ENCODE measurements at regions not wholly inside any gene's neighbourhood (a gene's known extent, or its start where the extent isn't known, plus 50 kb on each side); places are given as distances from the start of the nearest gene placed in this dataset.

DNA sequence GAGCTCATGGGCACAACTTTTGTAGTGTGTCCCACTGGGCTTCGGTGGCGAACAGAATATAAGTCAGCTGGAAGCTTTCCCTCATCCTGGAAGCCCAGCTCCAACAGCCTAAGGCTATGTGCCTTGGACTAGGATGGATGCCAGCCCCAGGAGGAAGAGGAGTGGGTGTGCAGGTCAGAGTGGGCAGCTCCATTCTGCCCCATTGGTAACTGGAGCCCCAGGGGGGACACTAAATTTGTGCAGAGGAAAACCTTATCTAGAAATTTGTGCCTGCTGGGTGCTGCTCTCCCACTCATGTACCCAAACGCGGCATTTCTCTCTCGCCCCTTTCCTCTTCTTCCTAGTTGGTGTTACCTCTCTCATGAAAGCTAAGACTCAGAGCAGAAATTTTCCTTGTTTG, 253.9 kb upstream of the MAN1A1 start:
- CTCF ChIA-PET = no interaction called here

GRCh38 chr6:119602215-119603178, 252.9 kb upstream of the MAN1A1 start:
- TF ChIP-seq EZH2 (IDR thresholded peaks at IDR 0.05; ENCODE audit: borderline replicate concordance, low read depth, low read length, poor library complexity, severe bottlenecking) = no peak
- TF ChIP-seq, protein P1, sequence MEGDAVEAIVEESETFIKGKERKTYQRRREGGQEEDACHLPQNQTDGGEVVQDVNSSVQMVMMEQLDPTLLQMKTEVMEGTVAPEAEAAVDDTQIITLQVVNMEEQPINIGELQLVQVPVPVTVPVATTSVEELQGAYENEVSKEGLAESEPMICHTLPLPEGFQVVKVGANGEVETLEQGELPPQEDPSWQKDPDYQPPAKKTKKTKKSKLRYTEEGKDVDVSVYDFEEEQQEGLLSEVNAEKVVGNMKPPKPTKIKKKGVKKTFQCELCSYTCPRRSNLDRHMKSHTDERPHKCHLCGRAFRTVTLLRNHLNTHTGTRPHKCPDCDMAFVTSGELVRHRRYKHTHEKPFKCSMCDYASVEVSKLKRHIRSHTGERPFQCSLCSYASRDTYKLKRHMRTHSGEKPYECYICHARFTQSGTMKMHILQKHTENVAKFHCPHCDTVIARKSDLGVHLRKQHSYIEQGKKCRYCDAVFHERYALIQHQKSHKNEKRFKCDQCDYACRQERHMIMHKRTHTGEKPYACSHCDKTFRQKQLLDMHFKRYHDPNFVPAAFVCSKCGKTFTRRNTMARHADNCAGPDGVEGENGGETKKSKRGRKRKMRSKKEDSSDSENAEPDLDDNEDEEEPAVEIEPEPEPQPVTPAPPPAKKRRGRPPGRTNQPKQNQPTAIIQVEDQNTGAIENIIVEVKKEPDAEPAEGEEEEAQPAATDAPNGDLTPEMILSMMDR (conservative IDR thresholded peaks at IDR 0.05; ENCODE audit: low read depth, low read length) = no peak
- no peaks in the 10 kb centered on the region for H3K36me3 ChIP-seq (ENCODE audit: insufficient read depth, low read length, poor library complexity, severe bottlenecking)
- no peak overlapping the region for H3K4me3 ChIP-seq (ENCODE audit: low read depth, low read length, poor library complexity, severe bottlenecking)
- BruUV-seq (replicated peaks) = no TSS peak
- ChIA-PET CTCF (no interaction called here), POLR2A (ENCODE audit: low non-redundant PET) (no interaction called here)
- H3K27ac ChIP-seq (ENCODE audit: low read depth, low read length, poor library complexity, severe bottlenecking) = no peak overlapping the region
- H3K9me3 ChIP-seq (ENCODE audit: low read depth, low read length, poor library complexity, severe bottlenecking) = no peaks in the 10 kb centered on the region
- H3K27me3 ChIP-seq (replicated peaks; ENCODE audit: insufficient read depth, low read depth, low read length, poor library complexity) = no peaks in the 10 kb centered on the region
- H3K4me1 ChIP-seq (ENCODE audit: insufficient read depth, low read length, poor library complexity, severe bottlenecking) = no peaks in the 10 kb centered on the region
- DNase-seq (ENCODE audit: low spot score) = no peak
- intact Hi-C loops (cut with micrococcal nuclease; ENCODE audit: unreplicated experiment) = no loop called here

More for the DNA sequence above, 253.9 kb upstream of the MAN1A1 start:
- no peaks in the 10 kb centered on the region for H3K9me3 ChIP-seq (ENCODE audit: low read depth, low read length, poor library complexity, severe bottlenecking)
- DNase-seq (ENCODE audit: low spot score) = no peak
- no peaks in the 10 kb centered on the region for H3K4me1 ChIP-seq (ENCODE audit: insufficient read depth, low read length, poor library complexity, severe bottlenecking)
- intact Hi-C loops (cut with micrococcal nuclease; ENCODE audit: unreplicated experiment) = no loop called here
- no peaks in the 10 kb centered on the region for H3K36me3 ChIP-seq (ENCODE audit: insufficient read depth, low read length, poor library complexity, severe bottlenecking)
- no peak overlapping the region for H3K4me3 ChIP-seq (ENCODE audit: low read depth, low read length, poor library complexity, severe bottlenecking)
- no TSS peak for BruUV-seq (replicated peaks)
- no peaks in the 10 kb centered on the region for H3K27me3 ChIP-seq (replicated peaks; ENCODE audit: insufficient read depth, low read depth, low read length, poor library complexity)
- POLR2A ChIA-PET (ENCODE audit: low non-redundant PET) = no interaction called here
- no peak overlapping the region for H3K27ac ChIP-seq (ENCODE audit: low read depth, low read length, poor library complexity, severe bottlenecking)
- TF ChIP-seq, protein P1 (conservative IDR thresholded peaks at IDR 0.05; ENCODE audit: low read depth, low read length) = no peak
- TF ChIP-seq EZH2 (IDR thresholded peaks at IDR 0.05; ENCODE audit: borderline replicate concordance, low read depth, low read length, poor library complexity, severe bottlenecking) = no peak

DNA sequence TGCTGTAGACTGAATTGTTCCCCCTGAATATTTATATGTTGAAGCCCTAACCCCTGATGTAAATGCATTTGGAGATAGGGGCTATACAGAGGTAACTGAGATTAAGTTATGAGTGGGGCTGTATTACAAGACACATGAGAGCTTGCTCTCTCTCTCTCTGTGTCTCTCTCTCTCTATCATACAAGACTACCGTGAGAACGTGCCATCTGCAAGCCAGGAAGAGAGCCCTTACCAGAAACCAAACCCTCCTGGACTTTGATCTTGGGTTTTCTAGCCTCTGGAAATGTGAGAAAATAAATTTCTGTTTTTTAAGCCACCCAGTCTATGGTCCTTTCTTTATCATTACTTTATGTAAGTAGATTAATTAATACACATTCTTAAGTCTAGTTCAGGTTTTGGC, 249.3 kb upstream of the MAN1A1 start:
- BruUV-seq (replicated peaks) = no TSS peak
- Histone ChIP-seq H3K36me3 (ENCODE audit: insufficient read depth, low read length, poor library complexity, severe bottlenecking) (no peaks in the 10 kb centered on the region), H3K9me3 (ENCODE audit: low read depth, low read length, poor library complexity, severe bottlenecking) (no peaks in the 10 kb centered on the region), H3K4me3 (ENCODE audit: low read depth, low read length, poor library complexity, severe bottlenecking) (no peak overlapping the region), H3K27ac (ENCODE audit: low read depth, low read length, poor library complexity, severe bottlenecking) (no peak overlapping the region), H3K27me3 (replicated peaks; ENCODE audit: insufficient read depth, low read depth, low read length, poor library complexity) (no peaks in the 10 kb centered on the region), H3K4me1 (ENCODE audit: insufficient read depth, low read length, poor library complexity, severe bottlenecking) (no peaks in the 10 kb centered on the region)
- DNase-seq (ENCODE audit: low spot score) = no peak
- intact Hi-C loops (cut with micrococcal nuclease; ENCODE audit: unreplicated experiment) = no loop called here
- ChIA-PET POLR2A (ENCODE audit: low non-redundant PET) (no interaction called here), CTCF (no interaction called here)
- TF ChIP-seq, protein P1 (conservative IDR thresholded peaks at IDR 0.05; ENCODE audit: low read depth, low read length) = no peak
- no peak for TF ChIP-seq EZH2 (IDR thresholded peaks at IDR 0.05; ENCODE audit: borderline replicate concordance, low read depth, low read length, poor library complexity, severe bottlenecking)
